Suprapubic skin (tissue), 4 donors: ENCODE measurements at regions not wholly inside any gene's neighbourhood (a gene's known extent, or its start where the extent isn't known, plus 50 kb on each side); places are given as distances from the start of the nearest gene placed in this dataset.

Source experiments
- DNase-seq, 2 donors: peaks; one replicate each; pipeline ENCODE4 v3.0.0-alpha.2; 2019; ENCODE audit warnings: low spot score in 2 of 2
- H3K27ac ChIP-seq: fragments of 200-600 bp; sonication (generic); one replicate; pipeline ENCODE4 v1.5.1; 2019
- H3K27me3 ChIP-seq: fragments of 200-600 bp; sonication (generic); one replicate; pipeline ENCODE4 v1.5.1; 2019
- H3K36me3 ChIP-seq: fragments of 200-600 bp; sonication (generic); one replicate; pipeline ENCODE4 v1.5.1; 2019
- H3K4me1 ChIP-seq: fragments of 200-600 bp; sonication (generic); one replicate; pipeline ENCODE4 v1.5.1; 2019
- H3K4me3 ChIP-seq: fragments of 200-600 bp; sonication (generic); one replicate; pipeline ENCODE4 v1.5.1; 2019; ENCODE audit warnings: mild to moderate bottlenecking
- H3K9me3 ChIP-seq: fragments of 200-600 bp; sonication (generic); one replicate; pipeline ENCODE4 v1.5.1; 2019
- EP300 ChIP-seq: sonication (generic); formaldehyde crosslinking; IDR thresholded peaks from one replicate; pipeline ENCODE4 v1.6.1; 2017; ENCODE audit warnings: antibody characterized with exemption
- POLR2A ChIP-seq, 2 donors: fragments of 450-650 bp; IDR thresholded peaks; one replicate each; pipeline ENCODE4 v1.6.1; 2017; ENCODE audit warnings: antibody characterized with exemption in 2 of 2, mild to moderate bottlenecking in 2 of 2, moderate library complexity in 2 of 2
- POLR2AphosphoS5 ChIP-seq, 3 donors: sonication (generic); formaldehyde crosslinking; IDR thresholded peaks; one replicate each; pipeline ENCODE4 v1.6.1; 2017; ENCODE audit warnings: antibody characterized with exemption in 3 of 3
- WGBS: methylation state at CpG from one replicate; pipeline ENCODE4 v1.1.5; 2018; 5-methylcytosine and 5-hydroxymethylcytosine counted together
- TF ChIP-seq, protein P1 (sequence below), 2 donors: fragments of 200-600 bp in 1 of 2; fragments of 450-650 bp in 1 of 2; sonication (generic) in 1 of 2; IDR thresholded peaks; one replicate each; pipeline ENCODE4 v1.5.1; 2016 to 2019; ENCODE audit warnings: antibody characterized with exemption in 2 of 2, mild to moderate bottlenecking in 1 of 2, moderate library complexity in 1 of 2

DNA sequence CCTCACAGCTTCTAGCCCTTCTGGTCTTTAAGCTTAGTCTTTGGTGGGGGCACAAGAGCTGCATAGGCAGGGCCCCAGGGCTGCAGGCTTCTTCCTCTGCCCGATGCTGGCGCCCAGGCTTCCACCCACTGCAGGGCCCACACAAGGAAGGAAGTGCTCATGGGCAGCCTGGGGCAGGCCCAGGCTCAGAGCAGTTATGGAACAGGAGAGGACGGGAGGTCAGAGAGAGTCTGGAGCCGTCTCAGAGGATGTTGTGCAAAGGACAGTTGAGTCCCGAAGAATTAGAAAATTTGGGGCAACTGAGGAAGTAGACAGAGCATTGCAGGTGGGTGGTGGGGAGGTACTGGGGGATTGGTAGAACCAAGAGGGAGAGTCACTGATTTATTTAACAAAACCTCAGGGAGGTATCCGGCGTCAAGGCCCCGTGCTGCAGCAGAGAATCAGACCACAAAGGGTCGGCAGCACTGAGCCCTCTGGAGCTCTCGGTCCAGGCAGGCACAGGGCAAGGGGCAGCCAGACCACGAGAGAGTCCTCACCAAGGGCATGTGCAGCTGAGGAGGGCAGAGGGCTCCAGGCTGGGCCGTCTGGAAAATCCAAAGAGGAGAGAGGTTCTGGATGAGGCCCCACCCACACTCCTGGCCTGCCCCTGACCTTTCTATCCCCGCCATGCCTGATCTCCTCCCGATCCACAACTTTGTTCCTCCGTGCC is 110.8 kb upstream of the GLI2 start:
- TF ChIP-seq, protein P1, sequence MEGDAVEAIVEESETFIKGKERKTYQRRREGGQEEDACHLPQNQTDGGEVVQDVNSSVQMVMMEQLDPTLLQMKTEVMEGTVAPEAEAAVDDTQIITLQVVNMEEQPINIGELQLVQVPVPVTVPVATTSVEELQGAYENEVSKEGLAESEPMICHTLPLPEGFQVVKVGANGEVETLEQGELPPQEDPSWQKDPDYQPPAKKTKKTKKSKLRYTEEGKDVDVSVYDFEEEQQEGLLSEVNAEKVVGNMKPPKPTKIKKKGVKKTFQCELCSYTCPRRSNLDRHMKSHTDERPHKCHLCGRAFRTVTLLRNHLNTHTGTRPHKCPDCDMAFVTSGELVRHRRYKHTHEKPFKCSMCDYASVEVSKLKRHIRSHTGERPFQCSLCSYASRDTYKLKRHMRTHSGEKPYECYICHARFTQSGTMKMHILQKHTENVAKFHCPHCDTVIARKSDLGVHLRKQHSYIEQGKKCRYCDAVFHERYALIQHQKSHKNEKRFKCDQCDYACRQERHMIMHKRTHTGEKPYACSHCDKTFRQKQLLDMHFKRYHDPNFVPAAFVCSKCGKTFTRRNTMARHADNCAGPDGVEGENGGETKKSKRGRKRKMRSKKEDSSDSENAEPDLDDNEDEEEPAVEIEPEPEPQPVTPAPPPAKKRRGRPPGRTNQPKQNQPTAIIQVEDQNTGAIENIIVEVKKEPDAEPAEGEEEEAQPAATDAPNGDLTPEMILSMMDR (IDR thresholded peaks at IDR 0.05): no peak
- Histone ChIP-seq H3K36me3 (no peaks in the 10 kb centered on the region), H3K27ac (no peak overlapping the region), H3K4me1 (no peaks in the 10 kb centered on the region), H3K9me3 (peaks cover 3% of the 10 kb centered on the region), H3K4me3 (no peak overlapping the region), H3K27me3 (peaks cover 4% of the 10 kb centered on the region)
- no peak for DNase-seq
- WGBS: 78% methylated on average over 13 of the region's 15 CpGs

DNA sequence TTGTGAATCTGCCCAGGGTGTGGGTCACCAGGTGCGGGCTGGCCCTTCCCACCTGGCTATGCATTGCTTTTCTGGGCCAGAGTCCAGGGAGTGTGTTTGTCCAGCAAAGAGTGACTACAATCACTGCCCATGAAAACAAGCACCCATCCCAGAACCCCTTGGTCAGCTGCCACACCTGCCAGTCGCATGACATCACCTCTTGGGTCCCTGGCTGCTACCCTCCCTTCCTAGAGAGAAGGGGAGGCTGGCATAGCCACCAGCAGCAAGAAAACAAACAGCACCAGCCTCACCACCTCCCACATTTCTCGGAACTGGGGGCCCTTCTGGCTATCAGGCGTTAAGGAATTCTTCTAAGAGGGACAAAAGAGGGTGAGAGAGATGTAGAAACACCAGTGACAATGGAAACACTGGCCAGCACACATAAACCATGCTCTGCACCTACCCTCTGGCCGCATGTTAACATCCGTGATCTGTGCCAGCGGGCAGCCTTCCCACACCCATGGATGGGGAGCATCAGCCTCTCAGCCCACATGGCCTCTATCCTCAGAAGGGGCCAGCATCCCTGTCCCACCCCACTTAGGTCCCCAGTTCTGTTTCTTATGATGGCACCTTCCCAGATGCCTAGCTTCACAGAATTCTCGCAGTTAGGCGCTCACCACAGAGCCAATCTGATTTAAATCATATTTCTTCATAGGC is 109.7 kb upstream of the GLI2 start:
- Histone ChIP-seq H3K36me3 (no peaks in the 10 kb centered on the region), H3K27ac (no peak overlapping the region), H3K9me3 (peaks cover 3% of the 10 kb centered on the region), H3K4me1 (peaks cover 6% of the 10 kb centered on the region), H3K4me3 (no peak overlapping the region), H3K27me3 (peaks cover 4% of the 10 kb centered on the region)
- no peak for DNase-seq
- WGBS: 78% methylated on average over 9 of the region's 9 CpGs
- TF ChIP-seq, protein P1 (IDR thresholded peaks at IDR 0.05): no peak
- TF ChIP-seq POLR2A (IDR thresholded peaks at IDR 0.05) (no peak), EP300 (no peak), POLR2AphosphoS5 (IDR thresholded peaks at IDR 0.05) (no peak)

DNA sequence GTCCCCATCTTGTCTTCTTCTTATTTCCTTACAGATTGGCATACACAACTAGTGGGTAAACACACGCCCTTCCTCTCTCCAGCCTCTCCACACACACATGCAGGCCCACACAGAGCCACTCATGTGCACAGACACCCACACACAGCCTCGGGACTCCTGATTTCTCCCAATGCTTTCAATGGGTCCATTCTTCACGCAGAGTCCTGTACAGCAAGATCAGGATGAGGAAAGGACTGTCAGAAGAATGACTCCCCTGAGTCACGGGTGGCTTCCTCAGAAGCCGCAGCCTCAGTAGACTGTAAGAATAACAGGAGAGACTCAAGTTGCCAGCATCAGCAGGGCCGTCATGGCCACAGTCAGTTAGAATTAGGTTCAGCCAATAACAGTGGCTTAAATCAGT is 109.1 kb upstream of the GLI2 start:
- Histone ChIP-seq H3K27ac (no peak overlapping the region), H3K4me3 (no peak overlapping the region), H3K4me1 (peaks cover 6% of the 10 kb centered on the region), H3K27me3 (peaks cover 4% of the 10 kb centered on the region), H3K9me3 (peaks cover 3% of the 10 kb centered on the region), H3K36me3 (no peaks in the 10 kb centered on the region)
- WGBS: 87% methylated on average over 6 of the region's 6 CpGs
- TF ChIP-seq, protein P1 (IDR thresholded peaks at IDR 0.05): no peak
- TF ChIP-seq POLR2AphosphoS5 (IDR thresholded peaks at IDR 0.05) (no peak), POLR2A (IDR thresholded peaks at IDR 0.05) (no peak), EP300 (no peak)
- DNase-seq: no peak

DNA sequence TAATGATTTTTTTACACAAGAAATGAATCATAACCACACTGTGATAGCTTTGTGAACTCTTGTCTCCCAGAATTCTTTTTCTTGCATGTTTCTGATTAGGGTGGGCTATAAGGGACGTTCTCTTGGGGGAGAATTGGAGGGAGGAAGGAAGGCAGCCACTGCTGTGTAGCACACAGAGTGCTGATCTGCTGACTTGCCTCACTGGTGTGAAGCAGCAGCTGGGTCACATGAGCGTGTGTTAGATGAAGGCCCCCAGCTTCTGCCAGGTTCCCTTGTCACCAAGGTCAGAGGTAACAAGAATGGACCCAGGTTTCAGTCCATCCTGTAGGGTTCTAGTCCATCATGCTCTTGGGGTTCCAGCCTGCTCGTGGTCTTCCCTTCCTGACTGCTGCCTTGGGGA is 107.4 kb upstream of the GLI2 start:
- H3K27ac ChIP-seq: no peak overlapping the region
- WGBS: 84% methylated on average over 3 of the region's 3 CpGs

More for the DNA sequence above, 107.4 kb upstream of the GLI2 start:
- TF ChIP-seq, protein P1 (IDR thresholded peaks at IDR 0.05): no peak
- TF ChIP-seq EP300 (no peak), POLR2A (IDR thresholded peaks at IDR 0.05) (no peak), POLR2AphosphoS5 (IDR thresholded peaks at IDR 0.05) (no peak)
- Histone ChIP-seq H3K27me3 (peaks cover 4% of the 10 kb centered on the region), H3K9me3 (peaks cover 3% of the 10 kb centered on the region), H3K4me1 (peaks cover 6% of the 10 kb centered on the region), H3K4me3 (no peak overlapping the region), H3K36me3 (no peaks in the 10 kb centered on the region)
- no peak for DNase-seq
